Keratinocyte (primary cell): ENCODE measurements at regions not wholly inside any gene's neighbourhood (a gene's known extent, or its start where the extent isn't known, plus 50 kb on each side); places are given as distances from the start of the nearest gene placed in this dataset.

Source experiments
- DNase-seq: peaks from one replicate; pipeline ENCODE4 v3.0.0-alpha.2; 2011; ENCODE audit warnings: low read depth, missing footprints, low spot score
- FAIRE-seq: peaks from 2 replicates; lab custom pipeline; 2011; peaks lifted over from hg19 to GRCh38; lab: Jason Lieb, UNC
- H2AFZ ChIP-seq: 2 replicates; pipeline ENCODE4 v1.6.0; 2012; ENCODE audit warnings: low read length, control low read depth, inconsistent platforms; ENCODE audit not compliant: control insufficient read depth
- H3K27ac ChIP-seq: 2 replicates; pipeline ENCODE4 v1.5.1; 2011; ENCODE audit warnings: low read length; ENCODE audit not compliant: control insufficient read depth, insufficient read depth
- H3K27me3 ChIP-seq: 3 replicates; pipeline ENCODE4 v1.6.0; 2011; ENCODE audit warnings: low read length; ENCODE audit not compliant: control insufficient read depth, insufficient read depth; ENCODE audit errors: extremely low read depth
- H3K36me3 ChIP-seq, 2 experiments: 2 replicates in 1 of 2; 3 replicates in 1 of 2; pipeline ENCODE4 v1.5.1; 2011; ENCODE audit warnings: low read length in 2 of 2, mild to moderate bottlenecking in 1 of 2; ENCODE audit not compliant: control insufficient read depth in 2 of 2, insufficient read depth in 2 of 2; ENCODE audit errors: extremely low read depth in 1 of 2
- H3K4me1 ChIP-seq: 3 replicates; pipeline ENCODE4 v1.5.1; 2011; ENCODE audit warnings: low read length; ENCODE audit not compliant: control insufficient read depth, insufficient read depth; ENCODE audit errors: extremely low read depth
- H3K4me2 ChIP-seq: 3 replicates; pipeline ENCODE4 v1.6.0; 2011; ENCODE audit warnings: low read depth, low read length; ENCODE audit not compliant: control insufficient read depth, insufficient read depth; ENCODE audit errors: extremely low read depth
- H3K4me3 ChIP-seq, 3 experiments: fragments of 200-600 bp in 1 of 3; sonication (generic) in 1 of 3; 2 replicates in 2 of 3; 3 replicates in 1 of 3; pipeline ENCODE4 v1.5.1; 2011 to 2016; ENCODE audit warnings: low read length in 3 of 3, mild to moderate bottlenecking in 3 of 3, control low read depth in 2 of 3, inconsistent platforms in 1 of 3, low read depth in 1 of 3, mixed read lengths in 1 of 3, mixed run types in 1 of 3, moderate library complexity in 1 of 3; ENCODE audit not compliant: control insufficient read depth in 2 of 3, insufficient read depth in 2 of 3; ENCODE audit errors: extremely low read depth in 1 of 3
- H3K79me2 ChIP-seq: 2 replicates; pipeline ENCODE4 v1.6.0; 2012; ENCODE audit warnings: low read length; ENCODE audit not compliant: control insufficient read depth, insufficient read depth
- H3K9ac ChIP-seq: 3 replicates; pipeline ENCODE4 v1.6.0; 2011; ENCODE audit warnings: low read length; ENCODE audit not compliant: control insufficient read depth, insufficient read depth; ENCODE audit errors: extremely low read depth
- H3K9me1 ChIP-seq: 3 replicates; pipeline ENCODE4 v1.6.0; 2011; ENCODE audit warnings: low read length; ENCODE audit not compliant: control insufficient read depth, insufficient read depth; ENCODE audit errors: extremely low read depth
- H3K9me3 ChIP-seq: 2 replicates; pipeline ENCODE4 v1.5.1; 2012; ENCODE audit warnings: low read depth, low read length; ENCODE audit not compliant: control insufficient read depth
- H4K20me1 ChIP-seq: 3 replicates; pipeline ENCODE4 v1.6.0; 2011; ENCODE audit warnings: low read length; ENCODE audit not compliant: control insufficient read depth, insufficient read depth; ENCODE audit errors: extremely low read depth
- CTCF ChIP-seq, 3 experiments: IDR thresholded peaks in 1 of 3; conservative IDR thresholded peaks in 1 of 3; optimal IDR thresholded peaks in 1 of 3; 2 replicates in 2 of 3; 3 replicates in 1 of 3; pipeline versions ENCODE3 to v1.5.1; 2011; ENCODE audit warnings: low read length in 3 of 3, mild to moderate bottlenecking in 3 of 3, moderate library complexity in 2 of 3, control low read depth in 1 of 3, inconsistent platforms in 1 of 3; ENCODE audit not compliant: insufficient read depth in 2 of 3; ENCODE audit errors: extremely low read depth in 1 of 3
- EZH2 ChIP-seq: IDR thresholded peaks from one replicate; pipeline ENCODE4 v1.6.1; 2012; ENCODE audit warnings: inconsistent platforms, mild to moderate bottlenecking, low read length, moderate library complexity
- dilution Hi-C: fragments of 300-500 bp; cut with MboI; formaldehyde crosslinking; loops from one replicate; pipeline ENCODE4 v1.7.0; 2020; ENCODE audit warnings: low sequenced_read_pairs; ENCODE audit not compliant: extremely low pct_ligation_motif_present

GRCh38 chr1:4481451-4481850 is 173.0 kb upstream of the AJAP1 start:
- Histone ChIP-seq H3K27ac (no peak overlapping the region), H4K20me1 (no peaks in the 10 kb centered on the region), H3K36me3 (no peaks in the 10 kb centered on the region), H3K9ac (no peak overlapping the region), H3K4me3 (no peak overlapping the region), H3K79me2 (no peaks in the 10 kb centered on the region), H2AFZ (no peak overlapping the region), H3K4me1 (no peaks in the 10 kb centered on the region), H3K9me3 (peaks cover 8% of the 10 kb centered on the region), H3K27me3 (no peaks in the 10 kb centered on the region), H3K9me1 (no peaks in the 10 kb centered on the region), H3K4me2 (no peak overlapping the region)
- TF ChIP-seq CTCF (optimal IDR thresholded peaks at IDR 0.05 in 1 of 3, IDR thresholded peaks at IDR 0.05 in 1 of 3, conservative IDR thresholded peaks at IDR 0.05 in 1 of 3; ENCODE audit: extremely low read depth in 1 of 3, insufficient read depth in 2 of 3, low read length in 3 of 3): no peak
- DNase-seq (no peak), FAIRE-seq (no peak)
- dilution Hi-C loops: no loop called here

- no peaks in the 10 kb centered on the region for H3K9me1 ChIP-seq
- no peaks in the 10 kb centered on the region for H3K36me3 ChIP-seq
- H3K27me3 ChIP-seq: no peaks in the 10 kb centered on the region
- no peak for DNase-seq
- H3K4me1 ChIP-seq: no peaks in the 10 kb centered on the region
- no peak overlapping the region for H3K4me3 ChIP-seq
- dilution Hi-C loops: no loop called here
- no peak overlapping the region for H2AFZ ChIP-seq
- TF ChIP-seq CTCF (optimal IDR thresholded peaks at IDR 0.05 in 1 of 3, IDR thresholded peaks at IDR 0.05 in 1 of 3, conservative IDR thresholded peaks at IDR 0.05 in 1 of 3; ENCODE audit: extremely low read depth in 1 of 3, insufficient read depth in 2 of 3, low read length in 3 of 3) (no peak), EZH2 (no peak)
- H3K27ac ChIP-seq: no peak overlapping the region
- H3K79me2 ChIP-seq: no peaks in the 10 kb centered on the region
- no peak overlapping the region for H3K9ac ChIP-seq
- no peaks in the 10 kb centered on the region for H4K20me1 ChIP-seq
- peaks cover 13% of the 10 kb centered on the region for H3K9me3 ChIP-seq
- no peak overlapping the region for H3K4me2 ChIP-seq
- FAIRE-seq: no peak
Observed at GRCh38 chr1:4482526-4482925, 171.9 kb upstream of the AJAP1 start.
